EL (cell line): ENCODE measurements at regions not wholly inside any gene's neighbourhood (a gene's known extent, or its start where the extent isn't known, plus 50 kb on each side); places are given as distances from the start of the nearest gene placed in this dataset.
"Not testable (repeated sequence)": the region's sequence is repeated elsewhere in the genome, so short reads cannot be mapped to it uniquely, and the experiment has no call there.

ENCODE experiments used
- DNase-seq: peaks from one replicate; pipeline ENCODE4 v3.0.0-alpha.2; 2016

DNA sequence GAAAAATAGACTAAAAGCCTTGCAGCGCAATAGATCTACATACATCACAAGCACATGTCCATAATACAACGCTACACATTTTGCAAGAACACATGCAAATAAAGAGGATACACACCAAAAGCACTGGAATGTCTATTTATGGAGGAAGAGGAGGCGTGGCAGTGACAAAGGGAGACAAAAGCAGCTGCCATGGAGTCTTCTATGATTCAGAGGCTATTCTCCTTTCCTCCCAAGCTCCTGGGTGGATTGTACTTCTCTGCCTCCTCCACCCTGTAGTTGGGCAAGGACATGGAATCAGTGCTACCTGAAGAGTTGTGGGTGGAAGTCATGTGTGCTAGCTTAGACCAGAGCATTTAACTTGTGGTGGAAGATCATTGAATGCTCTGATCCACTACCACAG lies 57.9 kb upstream of the ABHD2 start:
- DNase-seq = no peak

DNA sequence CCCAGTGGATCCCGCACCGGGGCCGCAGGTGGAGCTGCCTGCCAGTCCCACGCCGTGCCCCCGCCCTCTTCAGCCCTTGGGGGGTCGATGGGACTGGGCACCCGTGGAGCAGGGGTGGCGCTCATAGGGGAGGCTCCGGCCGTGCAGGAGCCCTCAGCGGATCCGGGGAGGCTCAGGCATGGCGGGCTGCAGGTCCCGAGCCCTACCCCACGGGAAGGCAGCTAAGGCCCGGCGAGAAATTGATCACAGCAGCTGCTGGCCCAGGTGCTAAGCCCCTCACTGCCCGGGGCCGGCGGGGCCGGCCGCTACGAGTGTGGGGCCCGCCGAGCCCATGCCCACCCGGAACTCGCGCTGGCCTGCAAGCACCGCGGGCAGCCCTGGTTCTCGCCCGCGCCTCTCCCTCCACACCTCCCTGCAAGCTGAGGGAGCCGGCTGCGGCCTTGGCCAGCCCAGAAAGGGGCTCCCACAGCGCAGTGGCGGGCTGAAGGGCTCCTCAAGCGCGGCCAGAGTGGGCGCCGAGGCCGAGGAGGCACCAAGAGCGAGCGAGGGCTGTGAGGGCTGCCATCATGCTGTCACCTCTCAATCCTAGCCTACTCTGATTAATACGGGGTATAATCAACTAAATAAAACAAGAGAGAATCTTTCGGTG lies 56.5 kb upstream of the ABHD2 start:
- DNase-seq = not testable (repeated sequence)

DNA sequence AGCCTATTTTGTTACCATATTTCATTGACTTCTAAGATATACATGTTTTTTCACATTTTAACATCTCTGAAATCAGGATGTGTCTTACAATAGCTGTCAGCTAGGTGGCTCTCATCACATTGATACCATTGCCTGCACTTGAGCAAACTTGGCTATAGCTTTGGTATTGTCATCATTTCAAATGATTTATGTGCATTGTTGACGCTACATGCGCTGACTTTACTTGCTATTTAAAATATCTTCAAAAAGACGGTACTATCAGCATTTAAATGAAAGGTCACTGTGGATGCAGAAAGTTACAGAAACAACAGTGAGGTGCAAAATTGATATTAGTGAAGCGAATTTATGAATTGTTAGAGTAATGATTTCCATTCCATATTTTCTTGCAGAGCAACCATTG lies 54.0 kb upstream of the ABHD2 start:
- no peak for DNase-seq

DNA sequence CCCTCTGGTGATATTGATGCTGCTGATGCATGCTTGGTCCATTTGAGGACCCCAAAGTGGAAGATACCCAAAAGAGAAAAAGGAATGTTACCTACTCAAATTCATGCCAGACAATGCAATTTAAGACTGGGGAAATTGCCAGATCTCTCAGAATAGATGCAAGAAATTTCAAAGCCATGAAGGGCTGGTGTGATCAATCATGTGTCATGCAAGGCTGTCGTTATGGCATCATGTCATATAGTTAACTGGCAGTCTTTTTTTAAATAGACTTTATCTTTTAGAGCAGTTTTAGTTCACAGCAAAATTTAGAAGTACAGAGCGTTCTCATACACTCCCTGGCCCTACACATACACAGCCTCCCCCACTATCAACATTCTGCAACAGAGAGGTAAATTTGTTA lies 53.1 kb upstream of the ABHD2 start:
- no peak for DNase-seq

DNA sequence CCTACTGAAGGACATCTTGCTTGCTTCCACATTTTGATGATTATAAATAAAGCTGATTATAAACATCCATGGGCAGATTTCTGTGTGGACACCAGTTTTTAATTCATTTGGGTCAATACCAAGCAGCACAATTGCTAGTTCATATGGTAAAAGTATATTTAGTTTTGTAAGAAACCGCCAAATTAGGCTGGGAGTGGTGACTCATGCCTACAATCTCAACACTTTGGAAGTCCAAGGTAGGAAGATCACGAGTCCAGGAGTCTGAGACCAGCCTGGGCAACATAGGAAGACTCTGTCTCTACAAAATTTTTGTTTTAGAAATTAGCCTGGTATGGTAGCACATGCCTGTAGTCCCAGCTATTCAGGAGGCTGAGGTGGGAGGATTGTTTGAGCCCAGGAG lies 52.6 kb upstream of the ABHD2 start:
- no peak for DNase-seq

DNA sequence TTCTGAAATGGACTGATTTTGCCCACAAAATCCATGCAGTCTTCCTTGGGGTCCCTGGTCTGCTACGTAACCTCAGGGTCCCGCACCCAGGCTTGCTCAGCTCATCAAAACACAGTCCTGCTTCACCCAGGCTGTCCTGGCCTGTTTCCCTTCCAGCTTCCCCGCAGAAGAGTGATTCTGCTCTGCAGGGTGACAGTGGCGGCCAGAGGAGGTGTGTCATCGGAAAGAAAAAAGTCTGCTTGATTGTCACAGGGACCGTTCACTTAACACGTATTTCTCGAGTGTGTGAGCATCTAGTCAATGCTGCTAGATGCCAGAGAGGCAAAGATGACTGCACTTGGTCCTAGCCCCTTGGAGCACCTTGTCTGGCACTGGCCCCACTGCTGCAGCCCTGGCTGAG lies 50.1 kb upstream of the ABHD2 start:
- no peak for DNase-seq
